CD4-positive, alpha-beta T cell treated with Interleukin-4 for 4 hours (primary cell): ENCODE measurements at regions not wholly inside any gene's neighbourhood (a gene's known extent, or its start where the extent isn't known, plus 50 kb on each side); places are given as distances from the start of the nearest gene placed in this dataset.
"Not testable (repeated sequence)": the region's sequence is repeated elsewhere in the genome, so short reads cannot be mapped to it uniquely, and the experiment has no call there.

ENCODE experiments used
- DNase-seq: peaks from one replicate; pipeline ENCODE4 v3.0.0-alpha.2; 2020

DNA sequence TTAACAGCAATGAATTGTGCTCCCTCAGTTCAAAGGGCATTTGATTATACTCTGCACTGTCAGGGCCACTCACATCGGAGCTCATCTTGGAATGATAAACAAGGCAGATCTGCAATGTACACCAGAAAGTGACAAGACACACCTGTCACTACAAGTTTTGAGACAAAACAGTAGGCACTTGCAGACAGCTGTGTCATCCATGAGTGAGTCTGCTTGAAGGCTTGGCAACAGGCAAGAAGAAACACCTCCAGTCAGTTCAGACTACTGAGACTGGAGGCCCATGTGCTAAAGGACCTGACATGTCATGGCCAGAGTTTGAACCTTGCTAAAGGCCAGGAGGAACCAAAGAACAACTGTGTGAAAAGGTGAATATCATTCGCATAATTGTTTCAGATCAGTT is 354.5 kb downstream of the CEP170 start:
- DNase-seq: not testable (repeated sequence)

- DNase-seq: no peak
These were observed 364.8 kb downstream of the CEP170 start for GRCh38 chr1:242890192-242890741.

DNA sequence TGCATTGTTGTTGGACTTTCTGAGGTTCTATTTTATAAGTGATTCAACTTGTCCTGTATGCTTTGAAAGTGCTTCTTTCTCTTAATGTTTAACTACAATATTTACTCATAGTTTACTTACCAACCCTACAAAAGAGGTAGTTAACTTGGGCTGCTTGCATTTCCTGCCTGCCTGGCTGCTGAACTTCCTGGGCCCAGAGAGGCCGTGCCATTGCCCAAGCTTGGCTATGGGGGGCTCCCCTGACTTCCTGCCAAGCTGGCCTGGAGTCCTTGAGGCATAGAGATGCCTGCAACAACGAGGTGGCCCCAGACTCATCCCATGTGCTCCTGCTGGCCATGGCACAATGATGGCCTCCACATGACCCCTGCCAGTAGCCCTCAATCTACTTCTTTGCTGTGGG is 361.6 kb upstream of the PLD5 start:
- DNase-seq: no peak

GRCh38 chr1:242880022-242880421 is 355.5 kb upstream of the PLD5 start:
- not testable (repeated sequence) for DNase-seq

DNA sequence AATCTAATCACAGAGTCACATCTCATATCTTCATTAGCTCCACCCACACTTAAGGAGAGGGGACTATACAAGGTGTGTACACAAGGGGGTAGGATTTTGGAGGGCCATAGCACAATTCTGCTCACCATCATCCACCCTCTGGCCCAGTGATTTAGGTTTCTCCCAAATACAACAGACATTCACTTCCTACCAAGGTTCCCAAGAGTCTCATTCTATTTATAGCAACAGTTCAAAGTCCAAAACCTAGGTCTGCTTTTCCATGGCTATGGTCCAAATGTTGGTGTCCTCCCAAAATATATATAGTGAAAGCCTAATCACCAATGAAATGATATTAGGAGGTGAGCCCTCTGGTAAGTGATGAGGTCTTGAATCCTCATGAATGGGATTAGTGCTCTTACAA is 353.2 kb upstream of the PLD5 start:
- DNase-seq: no peak

GRCh38 chr1:242877229-242877628 is 352.7 kb upstream of the PLD5 start:
- DNase-seq: no peak

- no peak for DNase-seq
These were observed 351.5 kb upstream of the PLD5 start for GRCh38 chr1:242876030-242876429.

DNA sequence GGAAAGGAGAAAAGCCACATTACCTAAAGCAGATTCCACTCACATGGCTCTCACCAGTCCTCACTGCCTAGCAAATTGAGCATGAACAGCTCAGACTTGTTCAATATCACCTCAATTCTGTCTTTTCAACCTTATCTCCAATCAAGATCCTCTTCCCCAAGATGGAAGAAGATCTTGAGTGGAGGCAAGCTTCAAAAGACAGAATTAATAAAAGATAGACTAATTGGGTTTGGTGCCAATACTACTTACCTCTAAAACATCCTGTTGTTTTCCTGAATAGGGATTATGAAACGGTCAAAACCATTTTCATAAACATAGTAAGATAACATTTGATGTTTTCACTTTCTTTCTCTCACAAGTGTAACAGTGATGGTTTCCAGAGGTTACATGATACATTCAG is 349.2 kb upstream of the PLD5 start:
- no peak for DNase-seq

DNA sequence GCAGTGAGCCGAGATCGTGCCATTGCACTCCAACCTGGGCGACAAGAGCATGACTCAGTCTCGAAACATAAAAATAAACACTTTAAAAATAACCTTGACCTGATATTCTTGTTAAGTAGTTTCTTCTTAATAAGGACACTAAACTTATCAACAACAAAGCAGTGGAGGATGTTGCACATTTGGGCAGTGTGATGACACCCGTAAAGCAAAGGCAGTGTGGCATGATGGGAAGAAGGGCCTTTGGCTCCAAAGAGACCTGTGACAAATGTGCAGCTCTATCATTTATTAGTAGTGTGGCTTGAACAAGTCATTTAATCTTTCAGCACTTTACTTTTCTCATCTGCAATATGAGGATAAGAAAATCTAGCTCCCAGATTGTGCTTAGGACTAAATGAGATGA is 348.0 kb upstream of the PLD5 start:
- DNase-seq: no peak

- no peak for DNase-seq
These were observed 347.1 kb upstream of the PLD5 start for GRCh38 chr1:242871471-242872030.

DNA sequence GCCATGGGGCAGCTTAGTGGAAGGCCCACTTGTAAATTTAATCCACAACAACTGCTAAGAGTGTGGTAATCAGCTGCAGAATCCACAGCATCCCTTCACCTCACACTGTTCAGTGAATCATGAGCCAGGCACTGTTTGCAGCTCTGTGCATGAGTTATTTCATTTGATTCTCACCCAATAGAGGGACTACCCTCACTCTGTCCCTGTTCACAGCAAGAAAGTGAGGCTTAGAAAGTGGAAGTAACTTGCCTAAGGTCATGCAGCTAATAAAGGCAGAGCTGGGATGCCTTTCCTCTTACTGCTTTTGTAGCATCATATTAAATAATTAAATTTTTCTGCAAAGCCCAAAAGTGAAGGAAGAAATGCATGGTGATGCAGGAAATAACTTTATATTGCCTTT is 346.5 kb upstream of the PLD5 start:
- DNase-seq: no peak

DNA sequence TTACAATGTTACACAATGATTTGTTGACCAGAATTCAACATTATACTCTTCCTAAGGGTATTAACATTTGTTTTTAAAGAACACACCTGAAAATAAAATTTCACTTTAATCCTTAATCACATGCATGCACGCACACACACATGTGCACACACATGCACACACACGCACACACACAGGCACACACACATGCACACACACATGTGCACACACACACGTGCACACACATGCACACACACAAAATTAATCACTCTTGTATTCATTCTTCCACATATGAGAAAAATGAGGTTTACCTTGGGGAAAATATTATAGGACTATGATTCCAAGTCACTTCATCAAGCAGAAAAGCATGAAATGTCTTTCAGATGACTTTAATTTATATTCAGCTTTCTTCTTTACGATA is 331.8 kb upstream of the PLD5 start:
- DNase-seq: no peak

DNA sequence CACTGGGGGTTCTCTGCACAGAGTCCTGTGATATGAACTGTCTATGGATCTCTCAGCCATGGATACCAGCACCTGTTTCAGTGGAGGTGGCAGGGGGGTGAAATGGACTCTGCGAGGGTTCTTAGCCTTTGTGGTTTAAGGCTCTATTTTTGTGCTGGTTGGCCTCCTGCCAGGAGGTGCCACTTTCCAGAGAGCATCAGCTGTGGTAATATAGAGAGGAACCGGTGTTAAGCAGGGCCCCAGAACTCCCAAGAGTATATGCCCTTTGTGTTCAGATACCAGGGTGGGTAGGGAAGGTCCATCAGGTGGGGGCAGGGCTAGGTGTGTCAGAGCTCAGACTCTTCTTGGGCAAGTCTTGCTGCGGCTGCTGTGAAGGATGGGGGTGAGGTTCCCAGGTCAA is 330.0 kb upstream of the PLD5 start:
- DNase-seq: no peak

GRCh38 chr1:242847390-242847993 is 323.0 kb upstream of the PLD5 start:
- no peak for DNase-seq

GRCh38 chr1:242842094-242842493 is 317.6 kb upstream of the PLD5 start:
- DNase-seq: no peak

DNA sequence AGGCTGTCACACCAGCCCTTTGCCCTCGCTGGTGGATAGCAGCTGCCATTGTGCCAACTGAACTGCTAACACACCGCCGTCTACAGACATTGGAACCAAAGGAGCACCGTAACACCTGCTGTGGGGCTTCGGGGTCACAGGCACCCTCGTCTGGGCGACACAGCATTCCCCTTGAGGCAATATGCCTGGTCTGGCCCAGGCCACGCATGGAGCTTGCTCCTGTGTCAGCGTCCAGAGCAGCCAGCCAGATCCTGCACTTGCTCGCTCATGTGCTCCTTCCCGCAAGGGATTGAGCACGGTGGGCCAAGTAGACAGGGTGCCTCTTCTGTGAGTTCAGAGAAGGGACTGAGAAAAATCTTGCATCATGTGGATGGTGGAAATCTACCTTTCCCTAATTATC is 314.6 kb upstream of the PLD5 start:
- DNase-seq: no peak

DNA sequence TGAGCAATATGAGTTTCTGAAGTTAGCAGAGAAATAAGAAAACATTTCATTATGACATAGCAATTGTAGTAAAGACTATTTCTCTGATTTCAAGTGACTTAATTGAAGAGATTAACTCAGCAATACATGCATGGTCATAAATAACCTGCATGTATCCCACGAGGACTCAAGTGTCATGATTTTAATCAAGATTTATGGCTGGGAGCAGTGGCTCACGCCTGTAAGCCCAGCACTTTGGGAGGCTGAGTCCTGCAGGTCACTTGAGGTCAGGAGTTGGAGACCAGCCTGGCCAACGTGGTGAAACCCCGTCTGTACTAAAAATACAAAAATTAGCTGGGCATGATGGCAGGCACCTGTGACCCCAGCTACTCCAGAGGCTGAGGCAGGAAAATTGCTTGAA is 311.9 kb upstream of the PLD5 start:
- DNase-seq: no peak

DNA sequence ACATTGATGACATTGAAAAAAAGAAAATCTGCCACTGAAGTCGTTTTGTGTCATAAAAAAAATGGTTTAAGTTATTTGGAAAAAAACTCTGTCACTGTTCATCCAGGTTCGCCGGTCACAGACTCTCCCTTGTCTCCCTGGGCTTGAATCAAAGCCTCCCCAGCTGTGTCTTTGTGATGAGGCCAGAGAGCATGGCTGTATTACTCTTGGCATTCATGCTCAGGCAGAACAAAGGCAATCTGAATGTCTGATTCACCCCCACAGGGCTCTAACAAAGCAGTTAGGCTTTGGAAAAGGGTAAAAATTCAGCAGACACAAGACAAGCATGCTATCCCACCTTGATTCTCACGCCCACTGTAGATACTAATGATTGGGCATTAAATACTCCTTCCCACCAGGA is 304.3 kb upstream of the PLD5 start:
- DNase-seq: no peak

- DNase-seq: no peak
These were observed 303.7 kb upstream of the PLD5 start for GRCh38 chr1:242828199-242828598.

DNA sequence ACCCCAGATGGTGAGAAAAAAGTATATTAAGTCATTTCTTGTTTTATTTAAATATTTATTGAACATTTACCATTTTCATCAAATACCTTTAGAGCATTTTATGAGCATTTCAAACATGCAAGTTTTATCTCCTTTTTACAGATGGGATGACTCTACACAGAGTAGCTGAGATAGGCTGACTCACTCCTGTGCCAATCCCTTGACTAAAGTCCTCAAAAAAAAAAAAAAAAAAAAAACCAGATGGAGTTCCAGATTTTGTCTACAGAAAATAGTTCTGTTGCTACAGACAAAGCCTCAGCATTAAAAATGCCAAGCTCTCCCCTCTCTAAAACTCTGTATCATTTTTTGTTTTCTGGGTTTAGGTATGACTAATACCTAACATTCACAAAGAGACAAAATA is 303.0 kb upstream of the PLD5 start:
- DNase-seq: no peak

GRCh38 chr1:242826701-242827336 is 302.3 kb upstream of the PLD5 start:
- no peak for DNase-seq

GRCh38 chr1:242824435-242824834 is 299.9 kb upstream of the PLD5 start:
- DNase-seq: no peak

GRCh38 chr1:242813490-242814091 is 289.1 kb upstream of the PLD5 start:
- DNase-seq: no peak
